Stimulated activated CD8-positive, alpha-beta memory T cell treated with anti-CD3 and anti-CD28 coated beads, Interleukin-7, amount 100 ng/mL, for 24 hours (primary cell): ENCODE measurements at regions not wholly inside any gene's neighbourhood (a gene's known extent, or its start where the extent isn't known, plus 50 kb on each side); places are given as distances from the start of the nearest gene placed in this dataset.
"Not testable (repeated sequence)": the region's sequence is repeated elsewhere in the genome, so short reads cannot be mapped to it uniquely, and the experiment has no call there.

Experiments used
- DNase-seq: peaks from one replicate; pipeline ENCODE4 v3.0.0-alpha.2; 2020; ENCODE audit warnings: low read depth

DNA sequence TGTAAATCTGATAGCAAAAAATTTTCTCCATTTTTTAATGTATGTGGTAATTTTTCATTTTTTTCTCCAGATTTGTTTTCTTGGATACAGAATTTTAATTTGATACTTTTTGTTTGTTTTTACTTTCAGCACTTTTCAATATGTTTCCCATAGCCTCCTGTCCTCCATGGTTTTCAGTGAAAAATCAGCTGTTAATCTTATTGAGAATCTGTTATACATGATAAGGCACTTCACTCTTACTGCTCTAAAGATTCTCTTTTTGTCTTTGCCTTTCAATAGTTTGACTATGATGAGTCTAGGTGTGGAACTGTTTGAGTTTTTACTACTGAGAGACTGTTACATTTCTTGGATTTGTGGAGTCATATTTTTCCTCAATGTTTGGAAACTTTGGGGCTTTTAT is 455.7 kb upstream of the NUDT12 start:
- no peak for DNase-seq

DNA sequence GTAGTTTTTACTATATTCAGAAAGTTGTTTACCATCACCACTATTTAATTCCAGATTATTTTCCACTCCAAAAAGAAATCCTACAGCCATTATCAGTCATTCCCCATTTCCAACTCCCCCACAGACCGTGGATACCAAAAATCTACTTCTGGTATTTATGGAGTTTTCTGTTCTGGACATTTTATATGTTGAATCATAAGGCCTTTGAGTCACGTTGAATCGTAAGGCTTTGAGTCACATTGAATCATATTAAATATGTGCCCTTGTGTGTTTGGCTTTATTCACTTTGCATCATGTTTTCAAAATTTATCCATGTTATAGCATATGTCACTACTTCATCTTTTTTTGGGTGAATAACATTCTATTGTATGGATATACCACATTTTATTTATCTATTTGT is 454.1 kb upstream of the NUDT12 start:
- no peak for DNase-seq

DNA sequence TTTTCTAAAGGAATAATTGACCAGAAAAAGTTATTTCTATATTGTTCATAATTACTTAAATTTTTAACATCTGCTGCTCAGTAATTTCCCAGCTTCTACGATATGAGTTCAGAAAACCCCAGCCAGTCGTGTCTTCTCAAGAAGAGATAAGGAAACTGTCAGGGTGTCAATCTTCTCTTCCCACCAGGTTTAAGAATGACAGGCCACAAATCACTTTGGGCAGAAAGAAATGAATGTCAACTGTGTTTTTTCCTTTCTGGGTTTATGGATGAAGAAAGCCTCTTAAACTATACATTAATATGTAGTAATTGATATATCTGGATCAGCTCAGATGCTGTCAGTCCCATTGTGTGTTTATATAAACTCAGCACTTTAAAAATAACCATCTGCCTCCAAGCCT is 453.2 kb upstream of the NUDT12 start:
- DNase-seq = no peak

DNA sequence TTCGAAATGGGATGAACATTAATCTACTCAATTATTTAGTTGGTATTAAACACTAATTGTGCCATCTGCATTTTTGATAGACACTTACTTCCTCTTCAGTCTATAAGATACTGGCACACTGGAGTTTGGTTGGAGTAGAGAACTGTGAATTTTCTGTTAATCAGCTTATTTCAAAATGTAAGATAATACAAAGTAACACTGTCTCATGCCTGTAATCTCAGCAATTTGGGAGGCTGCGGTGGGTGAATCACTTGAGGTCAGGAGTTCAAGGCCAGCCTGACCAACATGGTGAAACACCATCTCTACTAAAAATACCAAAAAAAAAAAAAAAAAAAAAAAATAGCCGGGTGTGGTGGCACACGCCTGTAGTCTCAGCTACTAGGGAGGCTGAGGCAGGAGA is 440.2 kb upstream of the NUDT12 start:
- DNase-seq = not testable (repeated sequence)

DNA sequence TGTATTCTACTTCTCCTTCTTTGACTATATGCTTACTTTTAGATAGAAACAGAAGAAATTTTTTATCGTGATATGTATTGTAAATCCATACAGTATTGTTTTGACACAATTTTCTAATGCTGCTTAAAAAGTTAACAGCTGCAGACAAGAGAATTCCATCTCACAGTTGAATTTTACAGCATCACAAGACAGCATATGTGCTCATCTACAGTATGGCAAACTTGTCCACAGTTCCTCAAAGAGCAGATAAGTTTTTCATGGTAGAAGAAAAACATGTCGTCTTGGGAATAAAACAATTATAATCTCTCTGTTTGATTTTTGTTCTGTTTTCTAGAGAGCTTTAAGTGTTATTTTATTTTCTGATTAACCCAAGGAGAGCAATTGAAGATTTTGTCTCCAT is 438.5 kb upstream of the NUDT12 start:
- DNase-seq = no peak

DNA sequence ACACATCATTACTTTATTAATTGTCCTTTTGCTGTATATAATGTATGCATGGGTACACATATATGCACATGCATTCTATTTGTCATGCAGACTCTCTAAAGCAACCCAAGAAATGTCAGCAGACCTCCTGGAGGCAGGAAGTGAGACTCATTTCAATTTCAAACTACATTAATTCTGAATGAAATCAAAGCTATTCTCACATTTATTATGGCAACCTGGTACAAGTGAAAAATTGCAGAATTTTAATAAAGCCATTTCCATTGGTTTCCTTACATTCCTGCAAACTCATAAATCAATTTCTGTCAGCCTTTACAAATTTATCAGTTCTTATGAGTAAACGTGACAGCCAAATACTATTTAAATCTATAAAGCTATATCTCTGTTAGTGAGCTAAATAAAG is 430.4 kb upstream of the NUDT12 start:
- DNase-seq = no peak

DNA sequence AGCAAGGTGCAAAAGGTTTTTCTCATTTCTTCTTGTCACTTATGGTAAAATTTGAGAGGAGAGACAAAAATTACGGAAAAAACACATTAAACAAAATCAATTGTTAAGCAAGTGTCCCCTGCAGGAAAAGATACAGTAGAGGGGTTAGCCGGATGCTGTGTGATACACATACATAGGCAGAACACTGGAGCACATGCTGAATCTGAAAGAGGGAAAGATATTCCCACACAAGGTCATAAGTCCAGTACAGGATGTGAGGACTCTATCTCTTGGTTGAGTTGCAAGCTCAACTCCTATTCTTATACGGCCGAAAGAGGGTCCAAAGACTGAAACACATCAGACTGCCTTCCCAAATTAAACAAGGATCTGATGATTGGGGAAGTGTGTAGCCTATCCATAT is 427.5 kb upstream of the NUDT12 start:
- DNase-seq = no peak

DNA sequence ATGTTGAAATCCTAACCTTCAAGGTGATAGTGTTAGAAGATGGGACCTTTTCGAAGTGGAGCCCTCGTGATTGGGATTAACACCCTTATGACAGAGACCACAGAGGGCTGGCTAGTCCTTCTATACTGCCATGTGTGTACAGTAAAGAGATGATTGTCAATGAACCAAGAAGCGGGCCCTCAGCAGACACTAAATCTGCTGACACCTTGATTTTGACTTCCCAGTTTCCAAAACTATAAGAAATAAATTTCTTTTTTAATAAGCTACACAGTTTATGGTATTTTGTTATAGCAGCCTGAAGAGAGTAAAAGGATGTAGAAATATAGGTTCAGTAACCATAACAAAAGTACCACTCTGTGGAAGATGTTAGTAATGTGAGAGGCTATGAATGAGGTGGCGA is 419.0 kb upstream of the NUDT12 start:
- no peak for DNase-seq

DNA sequence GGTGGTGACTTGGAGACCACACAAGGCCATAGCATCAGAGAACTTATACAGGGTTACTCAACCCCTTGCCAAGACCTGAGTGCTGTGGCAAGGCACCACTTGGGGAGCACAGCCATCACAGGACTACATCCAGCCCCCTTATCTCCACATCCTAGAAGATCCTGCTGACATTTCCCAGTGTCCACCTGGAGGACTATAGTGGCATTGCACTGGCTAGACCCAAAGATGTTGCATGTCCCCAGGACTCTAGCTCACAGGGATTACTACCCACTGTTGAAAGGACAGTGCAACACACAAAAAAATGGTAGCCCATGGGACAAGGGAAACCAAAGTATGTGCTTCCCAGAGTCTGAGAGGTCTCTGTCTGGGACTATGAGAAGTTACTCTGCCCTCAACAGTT is 411.1 kb upstream of the NUDT12 start:
- DNase-seq = no peak

DNA sequence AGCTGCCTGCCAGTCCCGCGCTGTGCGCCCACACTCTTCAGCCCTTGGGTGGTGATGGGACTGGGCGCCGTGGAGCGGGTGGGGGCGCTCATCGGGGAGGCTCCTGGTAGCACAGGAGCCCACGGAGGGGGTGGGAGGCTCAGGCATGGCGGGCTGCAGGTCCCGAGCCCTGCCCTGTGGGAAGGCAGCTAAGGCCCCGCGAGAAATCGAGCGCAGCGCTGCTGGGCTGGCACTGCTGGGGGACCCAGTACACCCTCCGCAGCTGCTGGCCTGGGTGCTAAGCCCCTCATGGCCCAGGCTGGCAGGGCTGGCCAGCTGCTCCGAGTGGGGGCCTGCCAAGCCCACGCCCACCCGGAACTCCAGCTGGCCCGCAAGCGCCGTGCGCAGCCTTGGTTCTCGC is 403.7 kb upstream of the NUDT12 start:
- DNase-seq = not testable (repeated sequence)

DNA sequence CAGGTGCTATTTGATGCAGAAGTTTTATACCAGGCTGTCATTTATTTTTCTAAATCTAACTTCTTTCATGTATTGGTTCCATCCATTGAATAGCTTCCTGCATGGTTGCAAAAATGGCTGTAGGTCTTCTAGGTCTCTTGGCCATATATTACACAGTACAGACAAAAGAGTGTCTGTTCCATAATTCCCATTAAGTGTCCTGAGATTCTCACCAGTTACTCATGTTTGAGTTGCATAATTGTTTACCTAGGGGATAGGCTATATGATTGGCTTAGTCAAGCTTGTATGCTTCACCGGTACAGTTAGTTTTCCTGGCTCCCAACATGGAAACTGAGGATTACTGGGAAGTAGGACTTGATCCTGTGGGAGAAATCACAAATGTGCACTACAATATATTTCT is 399.4 kb upstream of the NUDT12 start:
- DNase-seq = no peak

DNA sequence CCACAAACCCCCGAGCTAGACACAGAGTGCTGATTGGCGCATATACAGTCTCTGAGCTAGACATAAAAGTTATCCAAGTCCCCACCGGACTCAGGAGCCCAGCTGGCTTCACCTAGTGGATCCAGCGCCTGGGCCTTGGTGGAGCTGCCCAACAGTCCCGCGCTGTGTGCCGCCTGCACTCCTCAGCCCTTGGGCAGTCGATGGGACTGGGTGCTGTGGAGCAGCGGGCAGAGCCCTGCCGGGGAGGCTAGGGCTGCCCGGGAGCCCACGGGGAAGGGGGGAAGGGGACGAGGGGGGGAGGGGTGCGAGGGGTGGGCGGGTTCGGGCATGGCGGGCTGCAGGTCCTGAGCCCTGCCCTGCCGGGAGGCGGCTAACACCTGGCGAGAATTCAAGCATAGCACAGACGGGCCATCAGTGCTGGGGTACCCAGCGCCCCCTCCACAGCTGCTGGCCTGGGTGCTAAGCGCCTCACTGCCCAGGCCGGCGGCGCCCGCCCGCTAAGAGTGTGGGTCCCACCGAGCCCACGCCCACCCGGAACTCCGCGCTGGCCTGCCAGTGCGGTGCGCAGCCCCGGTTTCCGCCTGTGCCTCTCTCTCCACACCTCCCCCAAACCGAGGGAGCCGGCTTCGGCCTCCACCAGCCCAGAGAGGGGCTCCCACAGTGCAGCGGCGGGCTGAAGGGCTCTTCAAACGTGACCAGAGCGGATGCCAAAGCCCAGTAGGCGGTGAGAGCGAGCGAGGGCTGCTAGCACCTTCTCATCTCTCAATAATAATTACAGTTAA is 391.2 kb upstream of the NUDT12 start:
- no peak for DNase-seq

DNA sequence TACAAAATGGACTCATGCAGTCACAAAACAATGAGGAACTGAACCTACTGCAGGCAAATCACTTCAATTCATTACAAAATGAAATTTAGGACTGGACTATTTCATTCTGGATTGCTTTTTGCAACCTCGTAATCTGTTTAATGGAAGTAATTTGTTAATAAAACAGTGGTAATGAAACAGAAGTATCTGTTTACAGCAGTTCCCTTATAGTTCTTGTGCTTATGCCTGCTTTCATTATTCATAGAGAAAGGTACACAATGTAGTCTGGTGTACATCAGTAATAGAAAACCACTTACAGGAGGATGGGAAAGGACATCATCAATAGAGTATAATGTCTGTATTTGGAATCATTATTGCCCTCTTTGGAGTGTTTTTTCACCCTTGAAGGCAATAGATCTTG is 389.2 kb upstream of the NUDT12 start:
- DNase-seq = no peak

DNA sequence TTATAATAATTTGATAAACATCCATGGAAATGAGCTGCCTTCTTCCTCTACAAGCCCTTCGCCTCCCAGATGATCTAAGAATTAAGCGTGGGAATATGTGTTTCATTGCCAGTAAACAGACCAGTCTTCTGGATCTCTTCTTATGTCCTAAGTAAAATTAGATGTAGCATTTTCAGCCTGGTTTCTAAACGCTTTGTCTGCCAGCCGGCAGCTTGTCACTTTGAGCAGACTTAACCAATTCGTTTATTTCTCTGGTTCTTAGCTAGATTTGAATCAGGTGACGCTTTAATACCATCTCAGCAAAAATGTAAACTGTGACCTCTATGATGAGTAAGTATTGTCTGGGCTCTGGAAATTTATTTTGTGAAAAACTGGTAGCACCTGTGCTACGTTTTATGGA is 380.6 kb upstream of the NUDT12 start:
- no peak for DNase-seq

DNA sequence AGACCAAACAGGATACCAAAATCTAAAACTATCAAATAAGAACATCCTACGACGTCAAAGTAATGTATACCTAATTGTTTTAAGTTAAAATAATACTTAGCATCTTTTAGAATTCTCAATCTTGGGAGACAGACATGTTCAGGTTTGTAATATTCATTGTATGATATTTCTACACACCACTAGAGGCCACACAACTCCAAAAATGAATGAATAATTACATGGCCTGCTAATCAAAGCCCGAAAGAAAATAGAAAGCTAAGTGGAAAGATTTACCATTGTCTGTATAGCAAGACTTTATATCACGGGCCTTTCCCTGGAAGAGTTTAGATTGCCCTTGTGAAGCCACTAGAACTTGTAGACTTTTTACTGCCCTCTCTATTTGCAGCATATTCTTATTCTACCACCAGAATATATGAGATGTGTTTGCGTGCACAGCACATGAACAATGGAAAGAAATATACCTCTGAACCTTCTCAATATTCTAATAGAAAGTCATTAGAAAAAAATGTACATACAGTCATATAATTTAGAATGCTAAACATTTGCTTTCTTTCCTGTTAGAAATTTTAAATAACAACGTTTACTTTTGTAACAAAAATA is 380.1 kb upstream of the NUDT12 start:
- DNase-seq = no peak

DNA sequence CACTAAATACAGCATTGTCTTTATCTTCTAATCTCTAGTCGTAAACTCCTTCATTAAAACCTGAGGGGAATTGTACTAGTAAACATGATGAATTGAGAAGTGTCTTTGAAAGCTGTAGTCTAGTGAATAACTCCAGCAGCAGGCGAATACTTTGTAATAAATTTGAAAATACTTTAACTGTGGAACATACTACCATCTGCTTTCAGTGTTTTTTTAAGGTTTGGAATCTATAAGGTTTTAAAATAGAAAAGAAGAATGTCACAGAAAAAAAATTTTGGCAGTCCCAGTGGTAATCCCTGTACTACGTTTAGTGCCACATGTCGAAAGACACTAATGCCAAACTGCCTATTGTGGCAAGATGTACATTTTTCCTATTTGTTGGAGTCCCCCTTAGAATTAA is 379.0 kb upstream of the NUDT12 start:
- no peak for DNase-seq

DNA sequence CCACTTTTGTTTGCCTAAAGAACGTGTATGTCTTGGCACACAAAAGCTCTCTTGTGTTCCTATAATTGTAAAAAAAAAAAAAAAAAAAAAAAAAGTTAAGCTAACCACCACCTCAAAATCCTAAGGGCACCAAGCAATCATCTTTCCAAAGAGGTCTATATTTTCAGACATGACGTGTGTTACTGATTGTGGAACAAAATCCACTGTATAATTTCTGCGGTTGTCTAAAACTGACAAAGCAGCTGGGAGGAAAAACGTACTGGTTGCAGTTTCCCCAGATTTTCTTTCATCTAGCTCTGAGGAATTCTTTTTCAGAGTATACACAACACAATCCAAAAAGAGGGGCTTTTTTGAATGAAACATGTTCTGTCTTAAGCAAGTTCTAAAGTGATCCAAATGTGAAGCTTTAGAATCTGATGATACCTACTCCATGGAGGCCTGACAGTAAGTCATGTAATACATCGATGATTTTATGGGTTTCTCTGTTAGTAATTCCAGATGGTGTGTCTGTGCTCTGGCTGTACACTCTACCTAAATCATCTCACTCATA is 375.6 kb upstream of the NUDT12 start:
- DNase-seq = no peak

DNA sequence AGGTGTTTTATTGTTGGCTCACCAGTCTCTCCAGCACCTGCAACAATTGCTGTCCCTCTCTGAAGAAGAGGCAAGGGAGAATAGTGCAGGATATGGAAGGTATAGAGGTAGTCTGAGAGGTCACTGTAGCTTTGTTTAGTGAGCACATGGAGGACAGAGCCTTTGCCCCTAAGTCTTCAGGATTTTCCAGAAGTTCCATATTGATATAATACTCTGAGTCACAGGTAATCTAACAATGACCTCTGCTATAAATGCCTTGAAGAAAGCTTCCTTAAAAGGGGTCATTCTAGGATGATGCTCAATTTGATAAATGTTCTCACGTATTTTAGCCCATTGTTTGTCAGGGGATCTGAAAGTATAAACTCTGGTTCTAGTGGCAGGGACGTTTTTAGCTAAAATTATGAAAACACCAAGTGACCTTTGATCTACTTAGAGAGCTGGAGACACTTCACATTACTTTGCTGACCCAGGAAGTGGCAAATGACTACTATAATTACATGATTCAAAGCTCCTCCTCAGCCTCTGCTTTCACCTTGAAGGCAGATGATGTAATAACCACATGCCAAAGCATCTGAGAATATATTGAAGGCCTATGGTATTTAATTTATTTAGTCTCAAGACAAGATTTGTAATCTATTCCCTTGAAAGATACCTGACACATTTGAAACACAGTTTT is 366.9 kb upstream of the NUDT12 start:
- DNase-seq = no peak

DNA sequence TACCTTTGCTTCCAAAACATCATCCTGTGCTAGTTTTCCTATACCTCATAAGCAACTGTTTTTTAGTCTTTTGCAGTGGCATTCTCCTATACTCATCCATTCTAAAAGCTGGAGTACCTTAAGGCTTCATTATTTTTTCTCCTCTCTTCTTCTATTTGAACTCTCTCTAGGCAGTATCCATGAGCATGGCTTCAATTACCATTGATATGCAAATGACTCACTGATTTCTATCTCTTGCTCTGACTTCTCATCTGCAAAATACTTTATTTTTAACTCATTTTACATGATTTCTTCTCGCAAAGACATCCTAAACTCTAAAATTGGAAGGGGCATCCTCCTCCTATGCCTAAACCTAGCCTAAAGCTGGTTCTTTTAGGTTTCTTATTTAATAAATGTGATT is 365.1 kb upstream of the NUDT12 start:
- DNase-seq = no peak

DNA sequence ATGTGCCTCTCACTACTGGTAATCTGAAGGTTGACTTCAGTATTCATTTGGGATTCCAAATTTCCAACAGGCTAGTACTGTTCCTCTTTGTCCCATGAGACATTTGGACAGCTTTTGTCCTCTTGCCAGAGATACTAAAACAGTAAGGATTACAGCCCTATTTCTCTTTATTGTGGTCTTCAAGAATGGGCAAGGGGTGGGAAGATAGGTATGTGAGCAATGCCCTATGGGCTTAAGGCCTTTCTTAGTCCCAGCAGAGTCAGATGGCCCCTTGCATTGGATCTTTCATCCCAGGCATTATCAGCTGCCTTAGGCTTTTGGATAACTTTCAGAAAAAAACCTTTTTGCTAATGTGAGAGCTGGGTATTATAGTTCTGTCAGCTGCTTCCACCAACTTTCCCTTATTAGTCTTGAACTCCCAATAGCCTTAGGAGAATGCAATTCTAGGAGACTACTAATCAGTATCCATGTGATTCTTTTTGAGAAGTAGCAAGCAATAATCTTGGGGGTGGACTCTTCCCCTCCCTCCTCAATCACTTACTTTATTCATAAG is 361.1 kb upstream of the NUDT12 start:
- no peak for DNase-seq

DNA sequence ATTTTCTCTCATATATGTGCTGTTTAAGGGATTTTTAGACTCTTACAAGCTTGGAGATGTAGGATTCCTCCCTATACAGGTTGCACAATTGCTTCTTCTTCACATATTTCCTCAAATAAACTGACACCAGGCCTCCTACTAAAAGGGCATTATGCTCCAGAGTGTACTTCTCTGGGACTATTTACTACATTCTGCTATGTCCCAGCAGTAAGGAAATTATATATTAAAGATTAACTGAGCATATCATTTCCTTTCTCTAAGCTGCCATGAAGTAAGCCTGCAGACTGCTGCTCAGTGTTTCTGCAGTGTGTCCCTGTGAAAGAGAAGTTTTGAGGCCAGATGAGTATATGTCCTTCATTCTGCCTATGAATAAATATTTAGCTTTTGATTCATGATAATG is 356.9 kb upstream of the NUDT12 start:
- DNase-seq = no peak

DNA sequence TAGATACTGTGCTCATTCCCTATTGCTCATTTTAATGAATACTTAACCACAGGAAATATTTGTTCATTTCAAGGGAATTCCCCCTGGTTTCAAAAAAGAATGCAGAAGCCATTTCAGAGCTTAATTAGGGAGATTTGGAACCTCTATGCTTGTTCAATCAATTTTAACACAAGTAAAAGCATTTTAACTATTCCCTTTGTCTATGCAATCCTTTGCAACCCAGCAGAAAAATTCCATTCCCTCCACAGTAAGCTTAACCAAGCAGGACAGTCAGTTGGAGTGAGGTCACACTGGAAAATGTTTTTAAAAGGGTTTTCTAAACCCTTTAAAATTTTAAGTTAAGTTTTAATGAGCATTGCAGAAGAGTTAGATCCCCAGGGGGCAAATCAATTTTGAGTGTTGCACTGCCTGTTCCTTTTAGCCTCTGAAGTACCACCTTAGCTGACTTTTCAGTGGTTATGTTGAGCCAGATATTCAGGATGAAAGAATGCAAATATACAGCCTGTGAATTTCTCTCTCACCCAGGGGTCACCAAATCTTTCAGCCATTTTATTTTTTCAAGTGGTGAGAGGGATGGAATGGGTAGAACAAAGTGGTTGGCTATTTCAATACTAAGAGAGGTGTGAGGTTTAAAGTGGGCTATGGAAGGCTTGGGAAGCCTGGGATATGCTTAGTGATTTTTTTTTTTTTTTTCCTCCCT is 356.2 kb upstream of the NUDT12 start:
- DNase-seq = no peak
